Brain microvascular endothelial cell (primary cell): ENCODE measurements at regions not wholly inside any gene's neighbourhood (a gene's known extent, or its start where the extent isn't known, plus 50 kb on each side); places are given as distances from the start of the nearest gene placed in this dataset.

ENCODE experiments used
- DNase-seq: peaks from one replicate; pipeline ENCODE4 v3.0.0-alpha.2; 2020
- H3K27ac ChIP-seq: fragments of 250-450 bp; sonication (Bioruptor Pico); 2 replicates; pipeline ENCODE4 v1.5.1; 2020; ENCODE audit warnings: mild to moderate bottlenecking, moderate library complexity
- H3K27me3 ChIP-seq: fragments of 250-450 bp; sonication (Bioruptor Pico); replicated peaks from 2 replicates; pipeline ENCODE4 v1.5.1; 2020; ENCODE audit warnings: mild to moderate bottlenecking
- H3K36me3 ChIP-seq: fragments of 250-450 bp; sonication (Bioruptor Pico); replicated peaks from 2 replicates; pipeline ENCODE4 v1.5.1; 2020; ENCODE audit warnings: mild to moderate bottlenecking
- H3K4me3 ChIP-seq: 2 replicates; pipeline ENCODE4 v1.5.1; 2011; ENCODE audit warnings: low read depth, mild to moderate bottlenecking, control low read depth, low read length, moderate library complexity
- CTCF ChIP-seq: IDR thresholded peaks from 2 replicates; pipeline ENCODE4 v1.5.1; 2011; ENCODE audit warnings: low read depth, mild to moderate bottlenecking, moderate library complexity, low read length, control low read depth, inconsistent platforms; ENCODE audit errors: missing control alignments
- in situ Hi-C: cut with HindIII; loops from 2 replicates; pipeline ENCODE4 v1.10.0; 2017; ENCODE audit warnings: low sequenced_read_pairs, low pct_ligation_motif_present

GRCh38 chr21:35423709-35424108 lies 374.6 kb upstream of the RUNX1 start:
- H3K27me3 ChIP-seq: no peaks in the 10 kb centered on the region

GRCh38 chr21:35422011-35422410 lies 372.9 kb upstream of the RUNX1 start:
- in situ Hi-C loops: no loop called here
- Histone ChIP-seq H3K4me3 (no peak overlapping the region), H3K27ac (no peak overlapping the region), H3K36me3 (no peaks in the 10 kb centered on the region), H3K27me3 (no peaks in the 10 kb centered on the region)
- no peak for TF ChIP-seq CTCF
- DNase-seq: no peak

More at GRCh38 chr21:35423709-35424108, 374.6 kb upstream of the RUNX1 start:
- in situ Hi-C loops: no loop called here
- no peak for TF ChIP-seq CTCF
- no peaks in the 10 kb centered on the region for H3K36me3 ChIP-seq
- no peak overlapping the region for H3K4me3 ChIP-seq
- H3K27ac ChIP-seq: no peak overlapping the region
- no peak for DNase-seq

GRCh38 chr21:35421221-35421620 lies 372.1 kb upstream of the RUNX1 start:
- no peak for TF ChIP-seq CTCF
- Histone ChIP-seq H3K4me3 (no peak overlapping the region), H3K36me3 (no peaks in the 10 kb centered on the region), H3K27me3 (no peaks in the 10 kb centered on the region), H3K27ac (no peak overlapping the region)
- DNase-seq: no peak
- in situ Hi-C loops: no loop called here

DNA sequence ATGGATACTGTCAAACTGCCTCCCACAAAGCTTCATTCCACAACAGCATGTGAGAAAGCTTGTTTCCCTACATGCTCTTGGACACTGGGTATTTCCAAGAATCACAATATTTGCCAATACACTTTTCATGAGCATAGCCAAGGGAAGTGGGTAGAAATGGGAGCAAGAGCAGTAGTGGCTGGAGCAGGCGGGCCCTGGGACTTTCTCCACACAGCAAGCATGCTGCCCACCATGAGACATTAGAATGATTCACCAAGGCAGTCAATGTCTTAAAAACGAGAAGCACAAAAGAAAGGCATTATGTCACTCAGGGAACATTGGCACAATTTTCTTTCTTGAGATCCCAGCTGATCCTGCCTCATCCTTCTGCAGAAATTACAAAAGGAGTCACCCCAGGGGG lies 371.6 kb upstream of the RUNX1 start:
- no peaks in the 10 kb centered on the region for H3K27me3 ChIP-seq
- no peak for DNase-seq
- no peak for TF ChIP-seq CTCF
- H3K27ac ChIP-seq: no peak overlapping the region
- H3K4me3 ChIP-seq: no peak overlapping the region
- in situ Hi-C loops: no loop called here
- H3K36me3 ChIP-seq: no peaks in the 10 kb centered on the region

- no peaks in the 10 kb centered on the region for H3K27me3 ChIP-seq
- H3K4me3 ChIP-seq: no peak overlapping the region
- H3K36me3 ChIP-seq: no peaks in the 10 kb centered on the region
- no peak for DNase-seq
- no peak overlapping the region for H3K27ac ChIP-seq
- in situ Hi-C loops: no loop called here
- no peak for TF ChIP-seq CTCF
Observed at GRCh38 chr21:35417762-35418161, 368.7 kb upstream of the RUNX1 start.

DNA sequence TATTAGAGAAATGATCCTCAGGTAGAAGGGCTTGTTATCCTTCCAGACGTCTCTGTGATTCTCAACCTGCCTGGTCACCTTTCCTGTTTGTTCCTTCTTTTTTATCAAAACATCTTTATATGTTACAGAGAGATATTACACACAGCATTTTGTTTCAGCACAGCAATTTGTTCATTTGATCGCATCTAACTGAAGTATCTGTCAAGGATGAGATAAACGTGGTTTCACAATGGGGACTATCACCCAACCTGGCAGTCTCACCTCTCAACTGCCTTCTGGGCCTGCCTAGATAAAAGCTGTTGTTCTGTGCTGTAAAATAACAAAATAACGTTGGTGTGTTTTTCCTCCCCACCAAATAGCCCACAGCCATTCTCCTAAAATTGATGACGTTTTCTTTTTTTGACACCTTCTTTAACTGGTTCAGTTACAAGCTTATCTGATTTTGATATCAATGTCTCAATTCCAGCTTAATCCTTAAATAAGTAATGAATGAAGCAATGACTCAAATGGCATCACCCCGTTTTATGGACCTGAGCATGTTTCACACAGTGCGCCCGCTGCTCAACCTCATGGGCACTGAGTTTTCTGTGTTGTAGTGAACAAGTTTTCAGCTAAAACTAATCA lies 367.9 kb upstream of the RUNX1 start:
- no peaks in the 10 kb centered on the region for H3K36me3 ChIP-seq
- TF ChIP-seq CTCF: no peak
- in situ Hi-C loops: no loop called here
- no peaks in the 10 kb centered on the region for H3K27me3 ChIP-seq
- no peak overlapping the region for H3K4me3 ChIP-seq
- no peak for DNase-seq
- H3K27ac ChIP-seq: no peak overlapping the region
